Suprapubic skin (tissue), 4 donors: ENCODE measurements at regions not wholly inside any gene's neighbourhood (a gene's known extent, or its start where the extent isn't known, plus 50 kb on each side); places are given as distances from the start of the nearest gene placed in this dataset.

Source experiments
- CTCF ChIP-seq, 2 donors: fragments of 200-600 bp in 1 of 2; fragments of 450-650 bp in 1 of 2; sonication (generic) in 1 of 2; IDR thresholded peaks; one replicate each; pipeline ENCODE4 v1.5.1; 2016 to 2019; ENCODE audit warnings: antibody characterized with exemption in 2 of 2, mild to moderate bottlenecking in 1 of 2, moderate library complexity in 1 of 2
- EP300 ChIP-seq: sonication (generic); formaldehyde crosslinking; IDR thresholded peaks from one replicate; pipeline ENCODE4 v1.6.1; 2017; ENCODE audit warnings: antibody characterized with exemption
- POLR2A ChIP-seq, 2 donors: fragments of 450-650 bp; IDR thresholded peaks; one replicate each; pipeline ENCODE4 v1.6.1; 2017; ENCODE audit warnings: antibody characterized with exemption in 2 of 2, mild to moderate bottlenecking in 2 of 2, moderate library complexity in 2 of 2
- POLR2AphosphoS5 ChIP-seq, 3 donors: sonication (generic); formaldehyde crosslinking; IDR thresholded peaks; one replicate each; pipeline ENCODE4 v1.6.1; 2017; ENCODE audit warnings: antibody characterized with exemption in 3 of 3

GRCh38 chr4:31474221-31474620, 754.1 kb downstream of the PCDH7 start:
- TF ChIP-seq CTCF (IDR thresholded peaks at IDR 0.05) = no peak
- no peak for TF ChIP-seq EP300
- no peak for TF ChIP-seq POLR2AphosphoS5 (IDR thresholded peaks at IDR 0.05)
- TF ChIP-seq POLR2A (IDR thresholded peaks at IDR 0.05) = no peak
